ENCODE measurements at regions not wholly inside any gene's neighbourhood (a gene's known extent, or its start where the extent isn't known, plus 50 kb on each side); places are given as distances from the start of the nearest gene placed in this dataset.

GRCh38 chr18:72412927-72413326 lies 131.2 kb downstream of the CBLN2 start:
- no peak overlapping the region for H3K4me3 ChIP-seq (replicated peaks in 1 of 3; ENCODE audit: low read depth in 2 of 3, low read length in 3 of 3)
- no peak overlapping the region for H3K4me2 ChIP-seq (replicated peaks; ENCODE audit: extremely low read depth, low read length, poor library complexity, severe bottlenecking)
- H3K27me3 Mint-ChIP-seq (ENCODE audit: low read depth in 3 of 3): peaks cover 0 to 2% (median 1%) of the 10 kb centered on the region in 3 donors
- DNase-seq: no peak
- no peaks in the 10 kb centered on the region for H4K20me1 ChIP-seq (ENCODE audit: insufficient read depth, low read length)
- no peaks in the 10 kb centered on the region for H3K27me3 ChIP-seq (ENCODE audit: control insufficient read depth in 2 of 2, insufficient read depth in 2 of 2, low read length in 2 of 2)
- no peak overlapping the region for H3K9ac ChIP-seq (ENCODE audit: insufficient read depth, low read length, poor library complexity, severe bottlenecking)
- peaks cover 0 to 8% (median 3%) of the 10 kb centered on the region in 7 donors for H3K9me3 Mint-ChIP-seq
- peaks cover 0 to 2% of the 10 kb centered on the region in 2 donors for H3K9me3 ChIP-seq (replicated peaks in 1 of 2; ENCODE audit: control insufficient read depth in 1 of 2, insufficient read depth in 1 of 2, low read length in 2 of 2)
- intact Hi-C loops (cut with micrococcal nuclease): no loop called here
- H3K4me1 ChIP-seq (ENCODE audit: control insufficient read depth in 1 of 2, insufficient read depth in 2 of 2, low read length in 2 of 2): no peaks in the 10 kb centered on the region
- H3K36me3 ChIP-seq (replicated peaks in 1 of 2; ENCODE audit: control insufficient read depth in 1 of 2, insufficient read depth in 2 of 2, low read length in 2 of 2): no peaks in the 10 kb centered on the region
- no peaks in the 10 kb centered on the region for H3K79me2 ChIP-seq (ENCODE audit: insufficient read depth, low read length)
- H3K27ac Mint-ChIP-seq: no peak overlapping the region
- no peak overlapping the region for H3K4me3 Mint-ChIP-seq
- H2AFZ ChIP-seq (ENCODE audit: insufficient read depth, low read depth, low read length, poor library complexity, severe bottlenecking): no peak overlapping the region
- H3K27ac ChIP-seq (ENCODE audit: low read depth in 1 of 2, low read length in 2 of 2): no peak overlapping the region
- whole genome bisulfite sequencing (ENCODE audit: insufficient coverage): 60% methylated on average over 1 of the region's 5 CpGs
- H3K4me1 Mint-ChIP-seq: no peaks in the 10 kb centered on the region
- TF ChIP-seq CTCF (IDR thresholded peaks at IDR 0.05): no peak
- no peaks in the 10 kb centered on the region for H3K36me3 Mint-ChIP-seq

- H3K36me3 ChIP-seq (replicated peaks in 1 of 2; ENCODE audit: control insufficient read depth in 1 of 2, insufficient read depth in 2 of 2, low read length in 2 of 2): no peaks in the 10 kb centered on the region
- H3K9ac ChIP-seq (ENCODE audit: insufficient read depth, low read length, poor library complexity, severe bottlenecking): no peak overlapping the region
- Mint-ChIP-seq H3K4me1 (no peaks in the 10 kb centered on the region), H3K36me3 (no peaks in the 10 kb centered on the region), H3K9me3 (peaks cover 0 to 8% (median 4%) of the 10 kb centered on the region in 7 donors), H3K27ac (no peak overlapping the region), H3K4me3 (no peak overlapping the region), H3K27me3 (ENCODE audit: low read depth in 3 of 3) (peaks cover 0 to 2% (median 1%) of the 10 kb centered on the region in 3 donors)
- H2AFZ ChIP-seq (ENCODE audit: insufficient read depth, low read depth, low read length, poor library complexity, severe bottlenecking): no peak overlapping the region
- H3K27ac ChIP-seq (ENCODE audit: low read depth in 1 of 2, low read length in 2 of 2): no peak overlapping the region
- no peak overlapping the region for H3K4me3 ChIP-seq (replicated peaks in 1 of 3; ENCODE audit: low read depth in 2 of 3, low read length in 3 of 3)
- no peaks in the 10 kb centered on the region for H3K4me1 ChIP-seq (ENCODE audit: control insufficient read depth in 1 of 2, insufficient read depth in 2 of 2, low read length in 2 of 2)
- intact Hi-C loops (cut with micrococcal nuclease): no loop called here
- H3K79me2 ChIP-seq (ENCODE audit: insufficient read depth, low read length): no peaks in the 10 kb centered on the region
- no peaks in the 10 kb centered on the region for H4K20me1 ChIP-seq (ENCODE audit: insufficient read depth, low read length)
- H3K4me2 ChIP-seq (replicated peaks; ENCODE audit: extremely low read depth, low read length, poor library complexity, severe bottlenecking): no peak overlapping the region
- H3K9me3 ChIP-seq (replicated peaks in 1 of 2; ENCODE audit: control insufficient read depth in 1 of 2, insufficient read depth in 1 of 2, low read length in 2 of 2): peaks cover 2 to 6% of the 10 kb centered on the region in 2 donors
- no peaks in the 10 kb centered on the region for H3K27me3 ChIP-seq (ENCODE audit: control insufficient read depth in 2 of 2, insufficient read depth in 2 of 2, low read length in 2 of 2)
- 93% methylated on average over 2 of the region's 5 CpGs for WGBS (ENCODE audit: insufficient coverage)
- no peak for DNase-seq
- TF ChIP-seq CTCF (IDR thresholded peaks at IDR 0.05): no peak
Observed at GRCh38 chr18:72411261-72411660, 132.9 kb downstream of the CBLN2 start.

All from CD14-positive monocyte (primary cell).